Duodenal mucosa (tissue), 2 donors: ENCODE measurements at regions not wholly inside any gene's neighbourhood (a gene's known extent, or its start where the extent isn't known, plus 50 kb on each side); places are given as distances from the start of the nearest gene placed in this dataset.

Experiments used
- H3K27ac ChIP-seq: one replicate; pipeline ENCODE4 v1.7.0; 2013; ENCODE audit warnings: low read depth, low read length
- H3K27me3 ChIP-seq, 2 donors: one replicate each; pipeline ENCODE4 v1.7.0; 2013; ENCODE audit warnings: low read length in 2 of 2, control low read depth in 1 of 2; ENCODE audit not compliant: insufficient read depth in 2 of 2, control insufficient read depth in 1 of 2
- H3K36me3 ChIP-seq, 2 donors: one replicate each; pipeline ENCODE4 v1.7.0; 2013; ENCODE audit warnings: low read length in 2 of 2, control low read depth in 1 of 2; ENCODE audit not compliant: insufficient read depth in 2 of 2, control insufficient read depth in 1 of 2
- H3K4me1 ChIP-seq, 2 donors: one replicate each; pipeline ENCODE4 v1.7.0; 2013; ENCODE audit warnings: low read length in 2 of 2, control low read depth in 1 of 2; ENCODE audit not compliant: insufficient read depth in 2 of 2, control insufficient read depth in 1 of 2
- H3K4me3 ChIP-seq, 2 donors: one replicate each; pipeline ENCODE4 v1.7.0; 2013; ENCODE audit warnings: low read length in 2 of 2, low read depth in 1 of 2
- H3K9ac ChIP-seq, 2 donors: one replicate each; pipeline ENCODE4 v1.7.0; 2013; ENCODE audit warnings: low read length in 2 of 2, low read depth in 1 of 2
- H3K9me3 ChIP-seq, 2 donors: one replicate each; pipeline ENCODE4 v1.7.0; 2013; ENCODE audit warnings: low read length in 2 of 2, control low read depth in 1 of 2; ENCODE audit not compliant: control insufficient read depth in 1 of 2

DNA sequence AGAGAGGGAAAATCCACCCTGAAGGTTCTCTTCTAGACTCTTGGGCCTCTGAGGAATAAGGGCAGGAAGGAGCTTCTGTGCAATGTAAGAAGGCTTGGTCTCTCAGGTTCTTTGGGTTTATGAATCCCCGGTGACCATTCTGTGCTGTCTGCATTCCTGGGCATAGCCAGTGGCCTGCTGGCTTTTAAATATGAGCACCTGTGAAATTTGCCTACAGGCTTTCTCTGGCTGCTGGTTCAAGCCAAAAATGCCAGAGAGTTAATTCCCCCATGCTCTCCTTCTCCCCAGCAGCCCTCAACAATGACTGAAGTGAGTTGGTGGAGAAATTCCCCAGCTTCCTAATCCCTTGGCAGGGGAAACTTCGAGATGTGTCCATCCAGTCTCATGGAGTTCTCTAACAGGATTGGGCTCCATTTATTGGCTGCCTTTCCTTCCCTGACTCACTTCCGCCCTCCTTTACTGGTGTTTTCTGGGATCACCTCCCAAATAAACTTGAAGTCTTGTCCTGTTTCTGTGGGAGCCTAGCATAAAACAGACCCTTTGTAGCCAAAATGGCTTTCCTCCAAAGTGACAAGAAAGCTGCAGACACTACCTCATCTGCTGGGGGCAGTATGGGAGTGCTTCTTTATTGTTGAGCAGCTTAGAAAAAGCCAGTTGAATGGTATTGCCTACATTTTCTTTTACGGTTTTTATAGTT, 179.4 kb upstream of the CASK start:
- H3K4me1 ChIP-seq, result peaks cover 0 to 16% of the 10 kb centered on the region in 2 donors
- H3K4me3 ChIP-seq, result no peak overlapping the region
- H3K9me3 ChIP-seq, result no peaks in the 10 kb centered on the region
- H3K36me3 ChIP-seq, result no peaks in the 10 kb centered on the region
- H3K27me3 ChIP-seq, result no peaks in the 10 kb centered on the region
- H3K9ac ChIP-seq, result no peak overlapping the region
- no peak overlapping the region for H3K27ac ChIP-seq

DNA sequence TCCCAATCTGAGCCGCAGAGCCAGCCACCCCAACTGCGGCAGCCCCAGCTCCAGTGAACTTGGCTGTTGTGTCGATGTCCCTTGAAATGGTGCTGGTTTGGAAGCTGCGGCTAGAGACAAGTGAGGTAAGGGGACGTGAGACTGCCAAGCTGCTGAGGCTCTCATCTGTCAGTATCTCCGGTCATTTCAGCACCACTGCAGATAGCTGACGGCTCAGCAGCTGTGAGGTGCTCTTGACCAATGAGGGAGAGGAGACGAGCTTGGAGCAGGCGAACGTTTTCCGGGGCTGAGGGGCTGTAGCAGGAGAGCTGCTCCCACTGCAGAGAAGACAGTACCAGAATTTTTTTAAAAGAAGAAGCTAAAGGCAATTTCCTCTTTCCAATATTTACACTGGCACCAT, 175.5 kb upstream of the CASK start:
- no peak overlapping the region for H3K4me3 ChIP-seq
- H3K4me1 ChIP-seq, result peaks cover 6% of the 10 kb centered on the region in 2 donors
- no peaks in the 10 kb centered on the region for H3K36me3 ChIP-seq
- H3K9me3 ChIP-seq, result no peaks in the 10 kb centered on the region
- no peak overlapping the region for H3K27ac ChIP-seq
- H3K27me3 ChIP-seq, result no peaks in the 10 kb centered on the region
- H3K9ac ChIP-seq, result no peak overlapping the region

DNA sequence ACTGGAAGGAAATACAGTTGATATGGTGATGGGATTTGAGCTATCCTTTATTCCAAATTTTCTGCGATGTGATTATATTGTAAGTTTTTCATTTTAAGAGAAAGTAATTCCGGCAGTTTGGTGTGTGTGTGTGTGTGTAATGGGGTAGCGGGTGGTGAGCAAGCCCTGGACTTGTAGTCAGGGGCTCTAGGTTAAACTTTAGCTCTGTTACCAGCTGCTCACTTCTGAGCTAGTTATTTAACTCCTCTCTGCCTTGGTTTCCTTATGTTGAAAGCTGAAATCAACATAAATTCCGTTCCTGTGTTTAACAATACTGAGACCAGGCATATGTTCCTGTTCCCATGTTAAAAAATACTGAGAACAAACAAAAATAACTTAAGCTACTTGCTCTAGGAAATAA, 174.1 kb upstream of the CASK start:
- no peak overlapping the region for H3K4me3 ChIP-seq
- H3K4me1 ChIP-seq, result peaks cover 6 to 7% of the 10 kb centered on the region in 2 donors
- H3K27me3 ChIP-seq, result no peaks in the 10 kb centered on the region
- H3K9me3 ChIP-seq, result no peaks in the 10 kb centered on the region
- H3K9ac ChIP-seq, result no peak overlapping the region
- H3K27ac ChIP-seq, result no peak overlapping the region
- no peaks in the 10 kb centered on the region for H3K36me3 ChIP-seq

DNA sequence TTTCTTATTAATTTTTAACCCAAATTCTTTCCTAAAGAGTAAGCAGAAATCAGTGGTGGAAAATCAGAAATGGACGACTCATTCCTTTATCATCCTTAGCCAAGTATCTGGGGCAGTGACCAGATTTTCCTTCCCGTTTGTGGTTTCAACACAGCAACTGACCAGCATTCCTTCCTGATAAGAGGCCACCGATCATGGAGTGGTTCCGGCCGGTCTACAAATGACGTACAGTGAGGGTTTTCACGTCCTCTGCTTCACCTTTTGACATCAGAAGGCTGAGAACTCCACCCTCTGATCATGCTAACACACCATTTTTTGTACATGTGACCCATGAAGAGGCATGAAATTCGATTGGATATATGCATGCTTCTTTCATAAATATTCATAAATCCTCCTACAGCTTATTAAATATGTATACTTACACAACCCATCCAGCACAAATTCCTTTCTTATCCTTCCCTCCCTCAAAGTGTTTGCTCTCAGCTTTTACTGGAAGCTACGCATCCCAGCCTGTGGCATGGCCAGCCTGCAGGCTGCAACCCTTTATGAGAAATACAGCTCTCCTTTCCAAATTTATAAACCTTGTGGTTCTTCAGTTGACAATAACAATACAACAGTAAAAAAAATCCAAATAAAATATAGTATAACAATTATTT, 173.0 kb upstream of the CASK start:
- H3K4me3 ChIP-seq, result no peak overlapping the region
- no peaks in the 10 kb centered on the region for H3K27me3 ChIP-seq
- H3K4me1 ChIP-seq, result peaks cover 6 to 7% of the 10 kb centered on the region in 2 donors
- no peak overlapping the region for H3K27ac ChIP-seq
- no peaks in the 10 kb centered on the region for H3K36me3 ChIP-seq
- no peak overlapping the region for H3K9ac ChIP-seq
- no peaks in the 10 kb centered on the region for H3K9me3 ChIP-seq

DNA sequence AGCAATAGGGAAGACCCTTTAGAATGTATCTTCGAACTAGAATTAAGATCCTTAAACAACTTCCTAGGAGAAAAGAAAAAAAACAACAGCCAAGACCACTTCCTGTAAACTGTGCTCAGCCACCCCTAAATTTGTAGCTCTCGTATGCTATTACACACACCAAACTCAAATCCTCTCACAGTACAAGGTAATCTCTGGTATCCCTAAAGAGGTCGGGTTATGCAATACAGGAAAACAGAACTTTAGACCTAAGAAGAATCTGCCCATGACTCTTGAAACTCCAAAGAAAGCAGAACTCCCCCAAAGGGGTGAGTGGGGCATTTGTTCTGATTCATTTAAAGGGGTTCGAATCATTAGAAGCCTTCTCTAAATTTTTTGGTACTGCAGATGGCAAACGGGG, 170.9 kb upstream of the CASK start:
- Histone ChIP-seq H3K4me1 (peaks cover 6 to 7% of the 10 kb centered on the region in 2 donors), H3K9ac (no peak overlapping the region), H3K9me3 (no peaks in the 10 kb centered on the region), H3K4me3 (peak overlapping the region in 1 of 2 donors; percentile 36), H3K27ac (no peak overlapping the region), H3K36me3 (no peaks in the 10 kb centered on the region), H3K27me3 (no peaks in the 10 kb centered on the region)

DNA sequence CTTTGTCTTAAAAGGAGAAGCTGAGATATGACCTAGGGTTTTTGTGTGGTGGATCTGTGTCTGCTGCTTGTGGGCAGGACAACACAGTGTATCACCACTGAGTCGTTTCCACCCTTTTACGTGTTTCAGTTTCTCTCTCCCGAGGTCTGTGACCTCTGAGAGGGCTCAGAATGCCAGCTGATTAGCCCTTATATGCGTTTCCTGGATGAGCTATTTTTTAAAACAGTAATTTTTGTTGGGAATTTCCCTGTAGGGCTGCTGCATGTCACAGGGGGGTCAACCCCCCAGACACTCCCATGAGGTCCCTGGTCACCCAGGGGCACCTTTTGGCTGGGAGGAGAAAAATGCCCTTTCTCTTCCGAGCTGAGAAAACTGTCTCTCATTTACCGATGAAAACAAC, 170.4 kb upstream of the CASK start:
- H3K4me1 ChIP-seq, result peaks cover 6 to 7% of the 10 kb centered on the region in 2 donors
- H3K9ac ChIP-seq, result no peak overlapping the region
- no peaks in the 10 kb centered on the region for H3K27me3 ChIP-seq
- H3K9me3 ChIP-seq, result no peaks in the 10 kb centered on the region
- H3K4me3 ChIP-seq, result peak overlapping the region in 1 of 2 donors; percentile 36
- H3K27ac ChIP-seq, result no peak overlapping the region
- no peaks in the 10 kb centered on the region for H3K36me3 ChIP-seq

DNA sequence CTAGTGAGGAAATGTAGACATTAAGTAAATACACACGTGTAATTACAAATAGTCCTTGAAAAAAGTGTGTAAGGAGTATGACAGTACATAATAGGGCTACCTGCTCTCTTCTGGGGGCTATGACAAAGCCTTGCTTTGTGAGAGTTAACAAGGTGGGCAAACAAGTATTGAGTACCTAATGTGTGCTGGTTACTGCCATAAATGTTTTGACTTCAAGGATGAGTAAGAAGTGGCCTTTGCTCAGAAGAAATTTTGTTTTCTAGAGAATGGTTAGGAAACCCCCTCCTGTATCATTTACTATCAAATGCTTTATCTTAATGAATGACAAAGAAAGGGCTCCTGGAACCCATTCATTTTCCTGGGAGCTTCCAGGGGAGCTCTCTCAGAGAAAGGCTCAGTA, 167.0 kb upstream of the CASK start:
- Histone ChIP-seq H3K4me3 (no peak overlapping the region), H3K27me3 (no peaks in the 10 kb centered on the region), H3K9me3 (no peaks in the 10 kb centered on the region), H3K27ac (no peak overlapping the region), H3K4me1 (peaks cover 6 to 7% of the 10 kb centered on the region in 2 donors), H3K36me3 (no peaks in the 10 kb centered on the region), H3K9ac (no peak overlapping the region)

DNA sequence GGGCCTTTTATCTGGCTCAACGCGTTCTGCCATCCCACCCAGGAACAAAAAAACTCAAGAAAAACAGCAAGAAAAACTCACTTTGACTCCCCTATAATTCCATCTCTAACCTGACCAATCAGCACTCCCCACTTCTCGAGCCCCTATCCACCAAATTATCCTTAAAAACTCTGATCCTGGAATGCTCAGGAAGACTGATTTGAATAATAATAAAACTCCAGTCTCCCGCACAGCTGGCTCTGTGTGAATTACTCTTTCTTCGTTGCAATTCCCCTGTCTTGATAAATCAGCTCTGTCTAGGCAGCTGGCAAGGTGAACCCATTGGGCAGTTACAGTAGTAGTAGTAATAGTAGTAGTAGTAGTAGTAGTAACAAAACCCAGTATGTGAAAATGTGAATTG, 165.7 kb upstream of the CASK start:
- no peak overlapping the region for H3K9ac ChIP-seq
- no peak overlapping the region for H3K4me3 ChIP-seq
- peaks cover under 1 to 2% of the 10 kb centered on the region in 2 donors for H3K4me1 ChIP-seq
- H3K27ac ChIP-seq, result no peak overlapping the region
- H3K9me3 ChIP-seq, result no peaks in the 10 kb centered on the region
- H3K27me3 ChIP-seq, result no peaks in the 10 kb centered on the region
- no peaks in the 10 kb centered on the region for H3K36me3 ChIP-seq

DNA sequence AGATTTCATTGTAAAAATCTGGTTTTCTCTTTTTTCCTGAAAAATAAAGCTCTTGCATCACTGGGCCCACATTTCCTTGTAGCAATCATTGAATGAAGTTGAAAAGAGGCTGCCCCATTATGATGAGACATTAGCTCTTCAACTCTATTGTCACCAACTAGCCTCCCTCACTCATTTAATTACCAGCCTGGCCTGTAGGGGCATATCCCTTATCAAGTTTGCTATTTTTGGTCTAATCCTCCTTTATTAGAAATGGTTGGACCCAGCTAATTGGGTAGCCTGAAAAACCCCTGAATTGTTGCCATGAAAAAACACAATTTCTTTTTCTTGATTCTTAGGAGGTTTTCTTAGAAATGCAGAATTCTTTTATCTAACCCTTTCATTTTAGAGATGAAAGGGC, 164.6 kb upstream of the CASK start:
- Histone ChIP-seq H3K9me3 (no peaks in the 10 kb centered on the region), H3K9ac (no peak overlapping the region), H3K36me3 (no peaks in the 10 kb centered on the region), H3K4me3 (no peak overlapping the region), H3K4me1 (no peaks in the 10 kb centered on the region), H3K27me3 (no peaks in the 10 kb centered on the region), H3K27ac (no peak overlapping the region)

DNA sequence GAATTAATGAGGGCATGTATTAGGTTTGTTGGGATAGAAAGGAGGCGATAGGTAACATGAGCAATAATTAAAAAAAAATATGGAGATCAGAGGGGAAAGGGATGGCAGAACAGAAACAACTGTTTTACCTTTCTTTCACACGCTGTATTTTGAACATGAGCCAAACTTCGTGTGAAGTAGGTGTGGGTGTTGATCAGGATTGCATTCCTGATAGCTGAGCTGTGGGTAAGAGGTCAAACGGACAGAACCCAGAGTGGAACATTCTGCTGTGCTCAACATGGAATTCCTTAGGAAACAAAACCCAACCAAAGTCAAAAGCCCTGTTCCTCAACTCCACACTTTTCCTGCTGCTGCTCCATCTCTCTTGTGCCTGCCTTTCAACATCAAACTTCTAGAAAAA, 162.5 kb upstream of the CASK start:
- H3K4me3 ChIP-seq, result no peak overlapping the region
- H3K27me3 ChIP-seq, result no peaks in the 10 kb centered on the region
- no peak overlapping the region for H3K9ac ChIP-seq
- H3K4me1 ChIP-seq, result no peaks in the 10 kb centered on the region
- no peak overlapping the region for H3K27ac ChIP-seq
- no peaks in the 10 kb centered on the region for H3K36me3 ChIP-seq
- H3K9me3 ChIP-seq, result no peaks in the 10 kb centered on the region
